HEK293 (cell line): ENCODE measurements at regions not wholly inside any gene's neighbourhood (a gene's known extent, or its start where the extent isn't known, plus 50 kb on each side); places are given as distances from the start of the nearest gene placed in this dataset.

Source experiments
- CTCF ChIA-PET: fragments of 350-600 bp; formaldehyde crosslinking; extraction: SDS; loops from one replicate; lab custom pipeline; 2021; ENCODE audit warnings: antibody characterized with exemption; lab: Yijun Ruan, JAX
- POLR2A ChIA-PET: fragments of 300-600 bp; formaldehyde crosslinking; extraction: SDS; loops from one replicate; lab custom pipeline; 2020; ENCODE audit warnings: antibody characterized with exemption, inconsistent platforms; lab: Yijun Ruan, JAX
- H3K27ac ChIP-seq: fragments of 200-500 bp; sonication (Bioruptor generic); 2 replicates; pipeline ENCODE4 v1.5.1; 2014; ENCODE audit warnings: low read depth, low read length, control low read depth, inconsistent platforms; ENCODE audit errors: extremely low read depth
- H3K36me3 ChIP-seq, 2 experiments: fragments of 200-500 bp in 1 of 2; sonication (Bioruptor generic) in 1 of 2; 1 replicate in 1 of 2; 2 replicates in 1 of 2; pipeline ENCODE4 v1.5.1; 2014 to 2017; ENCODE audit warnings: inconsistent platforms in 2 of 2, low read length in 2 of 2; ENCODE audit not compliant: control insufficient read depth in 2 of 2, insufficient read depth in 1 of 2
- H3K4me1 ChIP-seq: fragments of 200-500 bp; sonication (Bioruptor generic); 2 replicates; pipeline ENCODE4 v1.5.1; 2014; ENCODE audit warnings: mild to moderate bottlenecking, low read length, inconsistent platforms; ENCODE audit not compliant: control insufficient read depth, insufficient read depth
- H3K4me3 ChIP-seq: 2 replicates; pipeline ENCODE4 v1.5.1; 2011; ENCODE audit warnings: low read depth, mild to moderate bottlenecking, control low read depth, low read length, moderate library complexity
- H3K9me3 ChIP-seq: fragments of 200-500 bp; sonication (Bioruptor generic); 2 replicates; pipeline ENCODE4 v1.5.1; 2014; ENCODE audit warnings: low read depth, low read length, inconsistent platforms; ENCODE audit not compliant: control insufficient read depth, insufficient read depth
- BCL11A ChIP-seq: fragments of 450-650 bp; formaldehyde crosslinking; IDR thresholded peaks from 2 replicates; pipeline ENCODE4 v1.5.1; 2016; ENCODE audit warnings: low read depth, missing biosample characterization, missing genetic modification characterization
- CTCF ChIP-seq: fragments of 450-650 bp; formaldehyde crosslinking; IDR thresholded peaks from 2 replicates; pipeline ENCODE4 v1.5.1; 2016; ENCODE audit warnings: missing biosample characterization, missing genetic modification characterization
- ELK4 ChIP-seq: IDR thresholded peaks from 2 replicates; pipeline ENCODE4 v1.6.1; 2011; ENCODE audit warnings: mild to moderate bottlenecking, low read depth, low read length, borderline replicate concordance
- GFI1B ChIP-seq: fragments of 450-650 bp; formaldehyde crosslinking; IDR thresholded peaks from 2 replicates; pipeline ENCODE4 v1.5.1; 2016; ENCODE audit warnings: missing biosample characterization, missing genetic modification characterization
- HIC1 ChIP-seq: fragments of 450-650 bp; formaldehyde crosslinking; IDR thresholded peaks from 2 replicates; pipeline ENCODE4 v1.5.1; 2016; ENCODE audit warnings: missing biosample characterization, missing genetic modification characterization
- PRDM6 ChIP-seq: fragments of 450-650 bp; formaldehyde crosslinking; IDR thresholded peaks from 2 replicates; pipeline ENCODE4 v1.5.1; 2017; ENCODE audit warnings: missing biosample characterization, missing genetic modification characterization
- ZBTB17 ChIP-seq: fragments of 450-650 bp; formaldehyde crosslinking; IDR thresholded peaks from 2 replicates; pipeline ENCODE4 v1.5.1; 2016; ENCODE audit warnings: missing biosample characterization, missing genetic modification characterization
- ZNF114 ChIP-seq: fragments of 450-650 bp; formaldehyde crosslinking; IDR thresholded peaks from 2 replicates; pipeline ENCODE4 v1.5.0; 2017; ENCODE audit warnings: missing biosample characterization, missing genetic modification characterization
- ZNF157 ChIP-seq: fragments of 450-650 bp; formaldehyde crosslinking; IDR thresholded peaks from 2 replicates; pipeline ENCODE4 v1.5.1; 2016; ENCODE audit warnings: missing biosample characterization, missing genetic modification characterization
- ZNF18 ChIP-seq: fragments of 450-650 bp; formaldehyde crosslinking; IDR thresholded peaks from 2 replicates; pipeline ENCODE4 v1.5.1; 2016; ENCODE audit warnings: missing biosample characterization, missing genetic modification characterization
- ZNF221 ChIP-seq: fragments of 450-650 bp; formaldehyde crosslinking; IDR thresholded peaks from 2 replicates; pipeline ENCODE4 v1.5.1; 2017; ENCODE audit warnings: missing biosample characterization, missing genetic modification characterization, borderline replicate concordance
- ZNF223 ChIP-seq: fragments of 450-650 bp; formaldehyde crosslinking; IDR thresholded peaks from 2 replicates; pipeline ENCODE4 v1.5.1; 2016; ENCODE audit warnings: missing biosample characterization, missing genetic modification characterization
- ZNF266 ChIP-seq: fragments of 450-650 bp; formaldehyde crosslinking; IDR thresholded peaks from 2 replicates; pipeline ENCODE4 v1.5.1; 2016; ENCODE audit warnings: missing biosample characterization, missing genetic modification characterization, low read depth
- ZNF292 ChIP-seq: fragments of 450-650 bp; formaldehyde crosslinking; IDR thresholded peaks from 2 replicates; pipeline ENCODE4 v1.5.1; 2016; ENCODE audit warnings: low read depth, missing biosample characterization, missing genetic modification characterization, borderline replicate concordance
- ZNF529 ChIP-seq: fragments of 450-650 bp; formaldehyde crosslinking; IDR thresholded peaks from 2 replicates; pipeline ENCODE4 v1.5.1; 2017; ENCODE audit warnings: missing genetic modification characterization, missing biosample characterization; ENCODE audit not compliant: insufficient replicate concordance
- ZNF549 ChIP-seq: fragments of 450-650 bp; IDR thresholded peaks from 2 replicates; pipeline ENCODE4 v1.5.1; 2018; ENCODE audit warnings: missing biosample characterization, missing genetic modification characterization, mild to moderate bottlenecking, inconsistent platforms, moderate library complexity
- ZNF555 ChIP-seq: fragments of 450-650 bp; formaldehyde crosslinking; conservative IDR thresholded peaks from 2 replicates; pipeline ENCODE4 v1.5.1; 2017; ENCODE audit warnings: missing biosample characterization, mild to moderate bottlenecking, missing genetic modification characterization, inconsistent platforms
- ZNF645 ChIP-seq: fragments of 450-650 bp; formaldehyde crosslinking; IDR thresholded peaks from 2 replicates; pipeline ENCODE4; 2016; ENCODE audit warnings: missing biosample characterization, missing genetic modification characterization
- ZNF654 ChIP-seq: fragments of 450-650 bp; formaldehyde crosslinking; IDR thresholded peaks from 2 replicates; pipeline ENCODE4 v1.5.1; 2016; ENCODE audit warnings: low read depth, missing biosample characterization, missing genetic modification characterization
- ZNF677 ChIP-seq: fragments of 450-650 bp; IDR thresholded peaks from 2 replicates; pipeline ENCODE4 v1.5.0; 2018; ENCODE audit warnings: missing biosample characterization, mild to moderate bottlenecking, missing genetic modification characterization, moderate library complexity
- ZNF692 ChIP-seq: fragments of 450-650 bp; formaldehyde crosslinking; IDR thresholded peaks from 2 replicates; pipeline ENCODE4 v1.5.1; 2016; ENCODE audit warnings: missing biosample characterization, missing genetic modification characterization
- ZNF701 ChIP-seq: fragments of 450-650 bp; formaldehyde crosslinking; IDR thresholded peaks from 2 replicates; pipeline ENCODE4 v1.5.1; 2016; ENCODE audit warnings: missing biosample characterization, missing genetic modification characterization
- ZNF747 ChIP-seq: fragments of 450-650 bp; formaldehyde crosslinking; IDR thresholded peaks from 2 replicates; pipeline ENCODE4 v1.5.1; 2016; ENCODE audit warnings: missing biosample characterization, missing genetic modification characterization
- ZNF777 ChIP-seq: fragments of 450-650 bp; formaldehyde crosslinking; IDR thresholded peaks from 2 replicates; pipeline ENCODE4 v1.5.1; 2017; ENCODE audit warnings: missing biosample characterization, missing genetic modification characterization, borderline replicate concordance
- ZNF791 ChIP-seq: fragments of 450-650 bp; formaldehyde crosslinking; IDR thresholded peaks from 2 replicates; pipeline ENCODE4 v1.5.1; 2016; ENCODE audit warnings: missing biosample characterization, missing genetic modification characterization
- ZNF837 ChIP-seq: fragments of 450-650 bp; formaldehyde crosslinking; IDR thresholded peaks from 2 replicates; pipeline ENCODE4 v1.5.1; 2016; ENCODE audit warnings: missing biosample characterization, missing genetic modification characterization
- ZXDB ChIP-seq: fragments of 450-650 bp; formaldehyde crosslinking; IDR thresholded peaks from 2 replicates; pipeline ENCODE4 v1.5.1; 2016; ENCODE audit warnings: missing biosample characterization, missing genetic modification characterization

- ChIA-PET POLR2A (no interaction called here), CTCF (interaction anchor here (0.7 kb wide), 1 partner anchor 471 kb away, joined by 3 read pairs; no protein-coding TSS in a partner anchor)
- no peak overlapping the region for H3K4me3 ChIP-seq
- no peaks in the 10 kb centered on the region for H3K36me3 ChIP-seq
- TF ChIP-seq ZNF157 (tag by site-specific recombination) (no peak), ZNF221 (tag by site-specific recombination) (no peak), CTCF (no peak), ZNF114 (no peak), ZNF777 (tag by site-specific recombination) (no peak), ELK4 (no peak), BCL11A (no peak), ZNF837 (tag by site-specific recombination) (no peak), ZNF692 (tag by site-specific recombination) (no peak), ZNF791 (tag by site-specific recombination) (no peak), ZNF654 (tag by site-specific recombination) (no peak), ZNF555 (tag by site-specific recombination) (no peak), ZNF677 (tag by site-specific recombination) (no peak), ZNF266 (no peak), ZNF529 (tag by site-specific recombination) (no peak), ZNF292 (no peak)
- TF ChIP-seq, all 188 proteins: peak for 0
- Histone ChIP-seq H3K9me3 (no peaks in the 10 kb centered on the region), H3K27ac (no peak overlapping the region), H3K4me1 (no peaks in the 10 kb centered on the region)
Measured at GRCh38 chr13:38283346-38283745, 66.3 kb upstream of the UFM1 start.

- H3K27ac ChIP-seq = no peak overlapping the region
- no peaks in the 10 kb centered on the region for H3K36me3 ChIP-seq
- ChIA-PET POLR2A (no interaction called here), CTCF (no interaction called here)
- no peaks in the 10 kb centered on the region for H3K9me3 ChIP-seq
- no peaks in the 10 kb centered on the region for H3K4me1 ChIP-seq
- no peak overlapping the region for H3K4me3 ChIP-seq
- TF ChIP-seq ZXDB (tag by site-specific recombination) (no peak), ZNF223 (tag by site-specific recombination) (no peak), ZNF747 (tag by site-specific recombination) (no peak), GFI1B (tag by site-specific recombination) (no peak), ZNF701 (tag by site-specific recombination) (no peak), ZNF645 (tag by site-specific recombination) (no peak), ZBTB17 (tag by site-specific recombination) (no peak), ZNF549 (tag by site-specific recombination) (no peak), PRDM6 (tag by site-specific recombination) (no peak), HIC1 (tag by site-specific recombination) (no peak), ZNF18 (tag by site-specific recombination) (no peak)
Measured at GRCh38 chr13:38265132-38265497, 84.5 kb upstream of the UFM1 start.
